Subcutaneous abdominal adipose tissue (tissue), 5 donors: ENCODE measurements at regions not wholly inside any gene's neighbourhood (a gene's known extent, or its start where the extent isn't known, plus 50 kb on each side); places are given as distances from the start of the nearest gene placed in this dataset.

Experiments used
- H3K27ac ChIP-seq: one replicate; pipeline ENCODE4 v1.7.0; 2013; ENCODE audit warnings: low read depth, mild to moderate bottlenecking, inconsistent platforms, low read length, moderate library complexity
- H3K27me3 ChIP-seq, 5 donors: one replicate each; pipeline ENCODE4 v1.7.0; 2013; ENCODE audit warnings: low read length in 5 of 5, inconsistent platforms in 1 of 5; ENCODE audit not compliant: control insufficient read depth in 5 of 5, insufficient read depth in 4 of 5
- H3K36me3 ChIP-seq, 5 donors: one replicate each; pipeline ENCODE4 v1.7.0; 2013; ENCODE audit warnings: low read length in 5 of 5; ENCODE audit not compliant: control insufficient read depth in 5 of 5, insufficient read depth in 5 of 5
- H3K4me1 ChIP-seq, 5 donors: one replicate each; pipeline ENCODE4 v1.7.0; 2013; ENCODE audit warnings: low read length in 5 of 5, mild to moderate bottlenecking in 3 of 5, moderate library complexity in 1 of 5; ENCODE audit not compliant: control insufficient read depth in 5 of 5, insufficient read depth in 5 of 5
- H3K4me3 ChIP-seq, 5 donors: one replicate each; pipeline ENCODE4 v1.7.0; 2013; ENCODE audit warnings: low read length in 5 of 5, low read depth in 1 of 5
- H3K9ac ChIP-seq, 5 donors: one replicate each; pipeline ENCODE4 v1.7.0; 2013; ENCODE audit warnings: low read length in 5 of 5, mild to moderate bottlenecking in 4 of 5, moderate library complexity in 3 of 5
- H3K9me3 ChIP-seq, 5 donors: one replicate each; pipeline ENCODE4 v1.7.0; 2013; ENCODE audit warnings: low read length in 5 of 5; ENCODE audit not compliant: control insufficient read depth in 5 of 5
- donor health status: healthy.
- donor health status: healthy.
- donor health status: healthy.
- donor health status: healthy.
- donor health status: healthy.

- no peaks in the 10 kb centered on the region for H3K4me1 ChIP-seq
- H3K27ac ChIP-seq: no peak overlapping the region
- peaks cover 0 to under 1% (median 0%) of the 10 kb centered on the region in 5 donors for H3K9me3 ChIP-seq
- H3K27me3 ChIP-seq: no peaks in the 10 kb centered on the region
- no peak overlapping the region for H3K4me3 ChIP-seq
- no peak overlapping the region for H3K9ac ChIP-seq
- no peaks in the 10 kb centered on the region for H3K36me3 ChIP-seq
These were observed 51.0 kb upstream of the DSC1 start for GRCh38 chr18:31213641-31214040.

DNA sequence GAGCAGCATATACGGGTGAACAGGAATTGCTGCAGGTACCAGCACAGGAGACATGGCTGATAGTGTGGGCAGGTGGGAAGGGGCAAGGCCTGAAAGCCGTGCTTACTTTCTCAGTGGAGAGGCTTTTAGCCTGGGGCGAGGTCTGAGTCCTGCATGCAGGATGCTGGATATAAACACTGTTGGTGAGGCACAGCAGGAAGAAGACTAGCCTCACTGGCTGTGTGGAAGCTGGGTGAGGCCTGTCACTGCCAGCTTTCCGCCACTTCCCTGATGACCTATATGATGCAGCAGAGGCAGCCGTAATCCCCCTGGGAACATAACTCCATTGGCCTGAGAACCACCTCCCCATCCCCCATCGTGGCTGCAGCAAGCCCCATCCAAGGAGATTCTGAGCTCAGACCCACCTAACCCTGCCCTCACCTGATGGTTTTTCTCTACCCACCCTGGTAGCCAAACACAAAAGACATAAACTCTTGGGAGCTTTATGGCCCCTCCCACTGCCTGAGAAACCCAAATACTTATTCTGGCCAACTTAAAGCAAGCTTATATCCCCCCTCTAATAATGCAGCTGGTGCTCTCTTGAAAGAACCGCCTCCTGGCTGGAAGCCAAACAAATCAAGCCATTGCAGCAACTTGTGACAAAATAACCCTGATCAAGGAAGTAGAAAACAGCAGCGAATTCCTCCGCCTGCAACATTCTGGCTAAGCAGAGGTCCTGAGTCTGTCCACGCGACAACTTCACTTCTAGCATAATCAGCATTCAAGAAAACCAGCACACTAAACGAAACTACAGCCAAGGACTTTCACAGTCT, 54.6 kb upstream of the DSC1 start:
- Histone ChIP-seq H3K36me3 (no peaks in the 10 kb centered on the region), H3K9me3 (peaks cover 0 to 8% (median 0%) of the 10 kb centered on the region in 5 donors), H3K4me3 (no peak overlapping the region)

DNA sequence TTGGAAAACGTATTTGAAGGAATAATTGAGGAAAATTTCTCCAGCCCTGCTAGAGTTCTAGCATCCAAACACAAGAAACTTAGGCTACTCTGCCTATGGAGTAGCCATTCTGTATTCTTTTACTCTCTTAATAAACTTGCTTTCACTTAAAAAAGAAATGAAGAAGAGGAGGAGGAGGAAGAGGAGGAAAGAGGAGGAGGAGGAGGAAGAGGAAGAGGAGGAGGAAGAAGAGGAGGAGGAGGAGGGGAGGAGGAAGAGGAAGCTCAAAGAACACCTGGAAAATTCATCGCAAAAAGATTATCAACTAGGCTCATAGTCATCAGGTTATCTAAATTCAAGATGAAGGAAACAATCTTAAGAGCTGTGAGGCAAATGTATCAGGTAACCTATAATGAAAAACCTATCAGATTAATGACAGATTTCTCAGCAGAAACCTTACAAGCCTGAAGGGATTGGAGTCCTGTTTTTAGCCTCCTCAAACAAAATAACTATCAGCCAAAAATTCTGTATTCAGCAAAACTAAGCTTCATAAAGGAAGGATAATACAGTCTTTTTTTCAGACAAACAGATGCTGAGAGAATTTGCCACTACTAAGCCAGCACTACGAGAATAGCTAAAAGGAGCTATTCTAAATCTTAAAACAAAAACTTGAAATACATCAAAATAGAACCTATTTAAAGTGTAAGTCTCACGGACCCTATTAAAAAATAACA, 56.2 kb upstream of the DSC1 start:
- Histone ChIP-seq H3K27ac (no peak overlapping the region), H3K36me3 (no peaks in the 10 kb centered on the region), H3K27me3 (no peaks in the 10 kb centered on the region), H3K9ac (no peak overlapping the region), H3K9me3 (peaks cover 0 to 8% (median 0%) of the 10 kb centered on the region in 5 donors), H3K4me3 (no peak overlapping the region), H3K4me1 (no peaks in the 10 kb centered on the region)

More for the DNA sequence above, 54.6 kb upstream of the DSC1 start:
- no peaks in the 10 kb centered on the region for H3K27me3 ChIP-seq
- H3K4me1 ChIP-seq: no peaks in the 10 kb centered on the region
- no peak overlapping the region for H3K27ac ChIP-seq
- H3K9ac ChIP-seq: no peak overlapping the region

GRCh38 chr18:31219395-31219794, 56.7 kb upstream of the DSC1 start:
- peaks cover 0 to 8% (median 0%) of the 10 kb centered on the region in 5 donors for H3K9me3 ChIP-seq
- H3K4me1 ChIP-seq: no peaks in the 10 kb centered on the region
- H3K36me3 ChIP-seq: no peaks in the 10 kb centered on the region

GRCh38 chr18:31223371-31223770, 60.7 kb upstream of the DSC1 start:
- Histone ChIP-seq H3K27ac (no peak overlapping the region), H3K36me3 (no peaks in the 10 kb centered on the region)

More at GRCh38 chr18:31219395-31219794, 56.7 kb upstream of the DSC1 start:
- Histone ChIP-seq H3K4me3 (no peak overlapping the region), H3K9ac (no peak overlapping the region), H3K27me3 (no peaks in the 10 kb centered on the region), H3K27ac (no peak overlapping the region)

DNA sequence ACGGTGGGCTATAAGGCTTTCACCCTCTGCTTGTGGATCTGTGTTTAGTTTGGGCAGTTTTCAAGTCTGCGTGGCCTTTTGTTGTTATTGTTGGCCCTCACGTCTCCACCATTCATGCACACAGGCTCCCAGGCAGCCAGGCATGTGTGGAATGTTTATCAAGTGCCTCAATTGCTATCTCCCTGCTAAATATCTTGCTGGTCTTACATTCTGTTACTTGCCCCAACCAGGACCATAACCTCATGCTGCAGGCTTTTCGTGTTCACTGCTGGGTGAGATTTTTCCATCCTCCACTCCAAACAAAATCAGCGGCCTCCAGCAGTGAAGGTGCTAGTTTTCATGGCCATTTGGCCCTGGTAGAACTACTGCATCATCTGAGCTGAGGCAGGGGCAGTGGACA, 63.0 kb upstream of the DSC1 start:
- peaks cover 0 to 8% (median 0%) of the 10 kb centered on the region in 5 donors for H3K9me3 ChIP-seq
- no peak overlapping the region for H3K9ac ChIP-seq
- H3K4me1 ChIP-seq: no peaks in the 10 kb centered on the region
- H3K4me3 ChIP-seq: no peak overlapping the region
- no peaks in the 10 kb centered on the region for H3K36me3 ChIP-seq
- no peaks in the 10 kb centered on the region for H3K27me3 ChIP-seq
- no peak overlapping the region for H3K27ac ChIP-seq

More at GRCh38 chr18:31223371-31223770, 60.7 kb upstream of the DSC1 start:
- H3K4me1 ChIP-seq: no peaks in the 10 kb centered on the region
- no peak overlapping the region for H3K4me3 ChIP-seq
- no peak overlapping the region for H3K9ac ChIP-seq
- no peaks in the 10 kb centered on the region for H3K27me3 ChIP-seq
- peaks cover 0 to 8% (median 0%) of the 10 kb centered on the region in 5 donors for H3K9me3 ChIP-seq

DNA sequence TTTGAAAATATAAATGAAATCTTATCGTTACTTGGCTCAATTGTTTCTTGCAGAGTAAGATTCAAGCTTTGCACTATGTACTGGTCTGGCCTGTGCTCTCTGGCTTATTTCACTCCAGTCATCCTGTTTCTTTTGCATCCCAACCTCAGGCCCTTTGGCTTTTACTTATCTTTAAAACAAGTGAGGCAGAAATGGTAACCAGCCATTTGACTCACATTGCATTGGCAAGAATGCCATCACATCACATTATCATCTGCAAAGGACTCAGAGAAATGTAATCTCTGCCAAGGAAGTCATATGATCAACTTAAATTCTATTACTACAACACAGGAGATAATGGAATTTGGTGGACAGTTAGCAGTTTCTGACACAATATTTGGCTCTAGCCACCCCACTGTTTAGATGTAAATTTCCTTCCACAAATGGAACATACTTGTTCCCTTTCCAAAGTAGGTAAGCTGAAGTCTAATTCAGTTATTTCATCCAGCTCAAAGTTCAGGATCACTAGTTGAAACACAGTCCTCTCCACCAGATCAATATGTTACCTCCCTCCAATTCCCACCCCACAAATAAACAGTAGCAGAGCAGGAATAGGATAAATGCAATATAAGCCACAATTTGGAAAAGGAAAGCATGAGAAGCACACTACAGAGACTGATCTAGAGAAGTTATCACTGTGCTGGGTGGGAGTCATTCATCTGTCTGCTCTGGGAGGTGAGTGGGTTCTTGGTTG, 65.0 kb upstream of the DSC1 start:
- H3K27me3 ChIP-seq: no peaks in the 10 kb centered on the region
- H3K27ac ChIP-seq: no peak overlapping the region
- H3K4me1 ChIP-seq: no peaks in the 10 kb centered on the region
- H3K4me3 ChIP-seq: no peak overlapping the region
- H3K9me3 ChIP-seq: peaks cover 0 to under 1% (median 0%) of the 10 kb centered on the region in 5 donors
- no peaks in the 10 kb centered on the region for H3K36me3 ChIP-seq
- no peak overlapping the region for H3K9ac ChIP-seq

DNA sequence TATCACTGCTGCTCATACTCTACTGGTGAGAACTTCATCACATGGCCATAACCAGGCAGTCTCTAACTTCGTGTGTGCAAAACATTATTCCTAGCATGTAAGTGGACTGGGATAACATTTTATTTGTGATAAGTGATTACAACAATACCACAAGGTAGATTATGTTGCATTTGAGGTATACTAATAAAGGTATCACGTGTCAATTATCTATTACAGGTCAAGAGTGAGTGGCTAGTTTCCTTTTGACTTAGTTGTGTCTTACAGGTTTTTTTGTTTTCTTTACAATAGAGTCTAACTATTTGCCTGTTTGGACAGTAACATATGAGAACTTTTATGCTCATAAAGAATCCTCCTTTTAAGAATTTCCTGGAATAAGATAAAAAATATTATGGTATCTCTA, 67.2 kb upstream of the DSC1 start:
- Histone ChIP-seq H3K36me3 (no peaks in the 10 kb centered on the region), H3K27me3 (no peaks in the 10 kb centered on the region), H3K4me1 (no peaks in the 10 kb centered on the region), H3K9me3 (no peaks in the 10 kb centered on the region), H3K9ac (no peak overlapping the region), H3K27ac (no peak overlapping the region), H3K4me3 (no peak overlapping the region)

DNA sequence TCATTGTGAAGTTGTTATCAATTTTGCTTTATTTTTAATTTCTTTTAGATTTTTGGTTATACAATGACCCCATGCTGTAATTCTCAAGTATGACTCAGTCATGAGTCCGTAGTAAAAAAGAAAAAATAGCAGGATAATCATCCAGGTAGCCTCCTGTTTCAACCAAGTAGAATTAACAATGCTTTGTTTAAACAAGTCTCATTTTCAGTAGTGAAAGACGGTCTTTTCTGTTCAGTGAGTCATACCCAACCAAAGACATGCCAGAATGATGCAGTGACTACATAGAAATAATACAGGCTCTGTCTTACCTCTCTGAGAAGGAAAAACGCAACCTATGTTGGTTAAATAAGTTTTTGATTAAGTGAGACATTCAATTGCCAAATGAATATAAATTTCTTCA, 67.8 kb upstream of the DSC1 start:
- Histone ChIP-seq H3K4me3 (no peak overlapping the region), H3K36me3 (no peaks in the 10 kb centered on the region), H3K4me1 (no peaks in the 10 kb centered on the region), H3K9me3 (no peaks in the 10 kb centered on the region), H3K9ac (no peak overlapping the region), H3K27ac (no peak overlapping the region), H3K27me3 (no peaks in the 10 kb centered on the region)

- H3K4me1 ChIP-seq: no peaks in the 10 kb centered on the region
- no peaks in the 10 kb centered on the region for H3K9me3 ChIP-seq
- H3K27ac ChIP-seq: no peak overlapping the region
- no peaks in the 10 kb centered on the region for H3K36me3 ChIP-seq
- H3K27me3 ChIP-seq: no peaks in the 10 kb centered on the region
- H3K4me3 ChIP-seq: no peak overlapping the region
- no peak overlapping the region for H3K9ac ChIP-seq
These were observed 69.4 kb upstream of the DSC1 start for GRCh38 chr18:31232013-31232412.
